ENCODE measurements at regions not wholly inside any gene's neighbourhood (a gene's known extent, or its start where the extent isn't known, plus 50 kb on each side); places are given as distances from the start of the nearest gene placed in this dataset.

DNA sequence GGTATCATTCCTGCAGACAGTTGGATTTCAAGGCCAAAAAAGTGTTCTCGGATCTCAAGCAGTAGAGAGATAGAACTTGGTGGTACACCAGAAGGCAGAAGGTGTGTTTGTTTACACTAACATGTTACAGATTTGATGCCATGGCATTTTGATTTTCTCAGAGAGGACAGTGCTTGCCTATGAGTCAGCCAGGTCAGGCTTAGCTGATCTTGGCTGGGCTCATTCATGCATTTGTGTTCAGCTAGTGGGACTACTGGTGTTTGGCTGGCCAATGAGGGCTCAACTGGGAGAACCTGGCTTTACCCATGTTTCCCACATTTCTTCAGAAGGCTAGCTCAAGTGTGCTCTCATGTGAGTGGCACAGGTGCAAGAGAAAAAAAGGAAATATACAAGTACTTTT, 162.0 kb downstream of the C1D start:
- Histone ChIP-seq H3K4me1 (ENCODE audit: control insufficient read depth in 1 of 2, insufficient read depth in 2 of 2, low read length in 2 of 2) (no peaks in the 10 kb centered on the region), H3K36me3 (ENCODE audit: control insufficient read depth in 1 of 2, insufficient read depth in 2 of 2, low read length in 2 of 2) (no peaks in the 10 kb centered on the region), H3K79me2 (ENCODE audit: insufficient read depth, low read length) (no peaks in the 10 kb centered on the region), H3K27me3 (ENCODE audit: insufficient read depth, low read length) (no peaks in the 10 kb centered on the region), H3K9ac (ENCODE audit: low read length) (no peak overlapping the region), H4K20me1 (ENCODE audit: insufficient read depth) (no peaks in the 10 kb centered on the region), H3K9me2 (ENCODE audit: insufficient read depth) (no peaks in the 10 kb centered on the region), H3K4me3 (replicated peaks in 1 of 2; ENCODE audit: low read depth in 1 of 2, low read length in 2 of 2) (no peak overlapping the region), H3K9me3 (ENCODE audit: control insufficient read depth in 1 of 2, insufficient read depth in 1 of 2, low read depth in 1 of 2, low read length in 2 of 2) (no peaks in the 10 kb centered on the region; a peak in 1 of 4 replicates), H2AFZ (ENCODE audit: low read depth, low read length, poor library complexity, severe bottlenecking) (no peak overlapping the region), H3K27ac (ENCODE audit: low read depth, low read length) (no peak overlapping the region), H3K4me2 (ENCODE audit: low read length) (no peak overlapping the region)
- ChIA-PET POLR2A (no interaction called here), RAD21 (ENCODE audit: low non-redundant PET in 1 of 2, low total read pairs in 2 of 2, uncharacterized antibody in 2 of 2, unreplicated experiment in 2 of 2) (no interaction called here), CTCF (no interaction called here)
- intact Hi-C loops (cut with micrococcal nuclease) = no loop called here
- BruUV-seq (replicated peaks) = no TSS peak
- no peak for TF ChIP-seq POLR2A (IDR thresholded peaks at IDR 0.05; ENCODE audit: borderline replicate concordance, extremely low read depth, insufficient read depth, insufficient read length)
- TF ChIP-seq FOSL1 (IDR thresholded peaks at IDR 0.05; ENCODE audit: low read depth) = no peak
- no peak for TF ChIP-seq ZFX (IDR thresholded peaks at IDR 0.05)
- TF ChIP-seq, protein P1, sequence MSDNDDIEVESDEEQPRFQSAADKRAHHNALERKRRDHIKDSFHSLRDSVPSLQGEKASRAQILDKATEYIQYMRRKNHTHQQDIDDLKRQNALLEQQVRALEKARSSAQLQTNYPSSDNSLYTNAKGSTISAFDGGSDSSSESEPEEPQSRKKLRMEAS (IDR thresholded peaks at IDR 0.05) = no peak
- TF ChIP-seq, protein P2, sequence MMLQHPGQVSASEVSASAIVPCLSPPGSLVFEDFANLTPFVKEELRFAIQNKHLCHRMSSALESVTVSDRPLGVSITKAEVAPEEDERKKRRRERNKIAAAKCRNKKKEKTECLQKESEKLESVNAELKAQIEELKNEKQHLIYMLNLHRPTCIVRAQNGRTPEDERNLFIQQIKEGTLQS (IDR thresholded peaks at IDR 0.05) = no peak
- no peak for TF ChIP-seq POLR2AphosphoS5 (IDR thresholded peaks at IDR 0.05; ENCODE audit: low read depth, low read length)
- TF ChIP-seq RAD21 (IDR thresholded peaks at IDR 0.05; ENCODE audit: low read depth) = no peak
- TF ChIP-seq ELF1 (IDR thresholded peaks at IDR 0.05; ENCODE audit: borderline replicate concordance, low read depth) = no peak
- TF ChIP-seq, protein P3, sequence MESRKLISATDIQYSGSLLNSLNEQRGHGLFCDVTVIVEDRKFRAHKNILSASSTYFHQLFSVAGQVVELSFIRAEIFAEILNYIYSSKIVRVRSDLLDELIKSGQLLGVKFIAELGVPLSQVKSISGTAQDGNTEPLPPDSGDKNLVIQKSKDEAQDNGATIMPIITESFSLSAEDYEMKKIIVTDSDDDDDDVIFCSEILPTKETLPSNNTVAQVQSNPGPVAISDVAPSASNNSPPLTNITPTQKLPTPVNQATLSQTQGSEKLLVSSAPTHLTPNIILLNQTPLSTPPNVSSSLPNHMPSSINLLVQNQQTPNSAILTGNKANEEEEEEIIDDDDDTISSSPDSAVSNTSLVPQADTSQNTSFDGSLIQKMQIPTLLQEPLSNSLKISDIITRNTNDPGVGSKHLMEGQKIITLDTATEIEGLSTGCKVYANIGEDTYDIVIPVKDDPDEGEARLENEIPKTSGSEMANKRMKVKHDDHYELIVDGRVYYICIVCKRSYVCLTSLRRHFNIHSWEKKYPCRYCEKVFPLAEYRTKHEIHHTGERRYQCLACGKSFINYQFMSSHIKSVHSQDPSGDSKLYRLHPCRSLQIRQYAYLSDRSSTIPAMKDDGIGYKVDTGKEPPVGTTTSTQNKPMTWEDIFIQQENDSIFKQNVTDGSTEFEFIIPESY (IDR thresholded peaks at IDR 0.05; ENCODE audit: extremely low read depth, insufficient replicate concordance, low read length) = no peak
- no peak for TF ChIP-seq EGR1 (IDR thresholded peaks at IDR 0.05; ENCODE audit: low read depth)
- TF ChIP-seq YY1 (IDR thresholded peaks at IDR 0.05; ENCODE audit: extremely low read depth, insufficient replicate concordance, low read depth, low read length) = no peak
- TF ChIP-seq ZNF274 (IDR thresholded peaks at IDR 0.05; ENCODE audit: low read depth, low read length) = no peak
- no peak for TF ChIP-seq EZH2 (IDR thresholded peaks at IDR 0.05)
- TF ChIP-seq SRF (IDR thresholded peaks at IDR 0.05; ENCODE audit: low read depth) = no peak
- TF ChIP-seq JUND (IDR thresholded peaks at IDR 0.05) = no peak
- TF ChIP-seq, protein P4, sequence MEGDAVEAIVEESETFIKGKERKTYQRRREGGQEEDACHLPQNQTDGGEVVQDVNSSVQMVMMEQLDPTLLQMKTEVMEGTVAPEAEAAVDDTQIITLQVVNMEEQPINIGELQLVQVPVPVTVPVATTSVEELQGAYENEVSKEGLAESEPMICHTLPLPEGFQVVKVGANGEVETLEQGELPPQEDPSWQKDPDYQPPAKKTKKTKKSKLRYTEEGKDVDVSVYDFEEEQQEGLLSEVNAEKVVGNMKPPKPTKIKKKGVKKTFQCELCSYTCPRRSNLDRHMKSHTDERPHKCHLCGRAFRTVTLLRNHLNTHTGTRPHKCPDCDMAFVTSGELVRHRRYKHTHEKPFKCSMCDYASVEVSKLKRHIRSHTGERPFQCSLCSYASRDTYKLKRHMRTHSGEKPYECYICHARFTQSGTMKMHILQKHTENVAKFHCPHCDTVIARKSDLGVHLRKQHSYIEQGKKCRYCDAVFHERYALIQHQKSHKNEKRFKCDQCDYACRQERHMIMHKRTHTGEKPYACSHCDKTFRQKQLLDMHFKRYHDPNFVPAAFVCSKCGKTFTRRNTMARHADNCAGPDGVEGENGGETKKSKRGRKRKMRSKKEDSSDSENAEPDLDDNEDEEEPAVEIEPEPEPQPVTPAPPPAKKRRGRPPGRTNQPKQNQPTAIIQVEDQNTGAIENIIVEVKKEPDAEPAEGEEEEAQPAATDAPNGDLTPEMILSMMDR (IDR thresholded peaks at IDR 0.05 in 2 of 3, conservative IDR thresholded peaks at IDR 0.05 in 1 of 3; ENCODE audit: borderline replicate concordance in 1 of 3, insufficient read depth in 1 of 3, low read depth in 2 of 3, low read length in 2 of 3) = no peak
- no peak for TF ChIP-seq CBX3 (IDR thresholded peaks at IDR 0.05; ENCODE audit: low read depth)
- DNase-seq (ENCODE audit: low read depth, low spot score) (no peak), ATAC-seq (no peak)

All from HCT116 (cell line).